Left ventricle myocardium inferior (tissue), 1 donor: ENCODE measurements at regions not wholly inside any gene's neighbourhood (a gene's known extent, or its start where the extent isn't known, plus 50 kb on each side); places are given as distances from the start of the nearest gene placed in this dataset.

Source experiments
- DNase-seq: peaks from one replicate; pipeline ENCODE4 v3.0.0-alpha.2; 2020
- H3K27ac ChIP-seq: fragments of 200-600 bp; replicated peaks from 2 replicates; pipeline ENCODE4 v1.8.0; 2021
- H3K27me3 ChIP-seq: fragments of 200-600 bp; 2 replicates; pipeline ENCODE4 v1.8.0; 2021; ENCODE audit warnings: low read depth
- H3K36me3 ChIP-seq: fragments of 200-600 bp; 2 replicates; pipeline ENCODE4 v1.8.0; 2021
- H3K4me1 ChIP-seq: fragments of 200-600 bp; 2 replicates; pipeline ENCODE4 v1.8.0; 2021
- H3K4me3 ChIP-seq: fragments of 200-600 bp; 2 replicates; pipeline ENCODE4 v1.8.0; 2021; ENCODE audit warnings: mild to moderate bottlenecking, moderate library complexity
- H3K9me3 ChIP-seq: fragments of 200-600 bp; replicated peaks from 2 replicates; pipeline ENCODE4 v1.8.0; 2021
- intact Hi-C: fragments of 100-400 bp; cut with micrococcal nuclease; formaldehyde crosslinking; loops from one replicate; pipeline ENCODE4 v1.11.0; 2022
- TF ChIP-seq, protein P1 (sequence below): fragments of 200-600 bp; IDR thresholded peaks from 2 replicates; pipeline ENCODE4 v1.8.0; 2021; ENCODE audit warnings: antibody characterized with exemption, mild to moderate bottlenecking, borderline replicate concordance
- donor health status: DM: no; HTN: yes; CAD: no; lungs with severe emphysema.

DNA sequence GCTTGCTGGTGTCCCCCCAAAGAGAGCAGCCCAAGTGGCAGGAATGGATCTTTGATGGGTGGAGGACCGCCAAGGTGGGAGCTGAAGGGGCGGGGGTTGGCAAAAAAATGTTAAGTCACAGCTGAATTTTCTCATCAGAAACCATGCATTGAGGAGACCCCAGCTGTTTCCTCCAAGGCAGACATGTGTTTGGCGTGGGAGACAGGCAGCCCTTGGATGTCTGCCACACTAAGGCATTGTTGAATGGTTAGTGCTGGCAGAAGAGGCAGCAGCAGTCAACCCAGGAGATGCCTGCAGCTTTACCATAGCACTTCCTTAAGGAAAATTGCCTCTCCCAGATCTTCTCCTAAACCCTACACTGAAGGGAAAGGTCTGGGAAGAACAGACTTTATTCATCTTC, 394.9 kb upstream of the CD180 start:
- intact Hi-C loops: no loop called here
- Histone ChIP-seq H3K27ac (no peak overlapping the region), H3K9me3 (no peaks in the 10 kb centered on the region), H3K4me1 (peaks cover 6% of the 10 kb centered on the region), H3K4me3 (no peak overlapping the region), H3K27me3 (no peaks in the 10 kb centered on the region), H3K36me3 (no peaks in the 10 kb centered on the region)
- TF ChIP-seq, protein P1, sequence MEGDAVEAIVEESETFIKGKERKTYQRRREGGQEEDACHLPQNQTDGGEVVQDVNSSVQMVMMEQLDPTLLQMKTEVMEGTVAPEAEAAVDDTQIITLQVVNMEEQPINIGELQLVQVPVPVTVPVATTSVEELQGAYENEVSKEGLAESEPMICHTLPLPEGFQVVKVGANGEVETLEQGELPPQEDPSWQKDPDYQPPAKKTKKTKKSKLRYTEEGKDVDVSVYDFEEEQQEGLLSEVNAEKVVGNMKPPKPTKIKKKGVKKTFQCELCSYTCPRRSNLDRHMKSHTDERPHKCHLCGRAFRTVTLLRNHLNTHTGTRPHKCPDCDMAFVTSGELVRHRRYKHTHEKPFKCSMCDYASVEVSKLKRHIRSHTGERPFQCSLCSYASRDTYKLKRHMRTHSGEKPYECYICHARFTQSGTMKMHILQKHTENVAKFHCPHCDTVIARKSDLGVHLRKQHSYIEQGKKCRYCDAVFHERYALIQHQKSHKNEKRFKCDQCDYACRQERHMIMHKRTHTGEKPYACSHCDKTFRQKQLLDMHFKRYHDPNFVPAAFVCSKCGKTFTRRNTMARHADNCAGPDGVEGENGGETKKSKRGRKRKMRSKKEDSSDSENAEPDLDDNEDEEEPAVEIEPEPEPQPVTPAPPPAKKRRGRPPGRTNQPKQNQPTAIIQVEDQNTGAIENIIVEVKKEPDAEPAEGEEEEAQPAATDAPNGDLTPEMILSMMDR: no peak
- no peak for DNase-seq

DNA sequence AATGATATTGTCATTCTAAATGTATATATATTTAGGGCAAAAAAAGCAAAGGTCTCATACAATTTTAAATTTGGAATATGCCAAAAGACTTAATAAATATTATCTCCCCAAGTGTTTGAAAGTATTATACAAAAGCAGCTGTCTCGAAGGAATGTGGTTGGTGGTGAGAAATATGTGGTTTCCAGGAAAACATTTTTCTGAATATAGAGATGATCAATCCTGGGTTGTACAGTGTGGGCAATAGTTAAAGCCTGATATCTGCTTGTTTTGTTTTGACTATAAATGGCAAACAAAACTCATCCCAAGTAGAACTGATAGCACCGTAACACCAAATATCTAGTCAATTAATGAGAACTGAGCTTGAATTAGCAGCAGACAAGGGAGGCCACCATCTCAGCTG, 391.8 kb upstream of the CD180 start:
- intact Hi-C loops: no loop called here
- no peak for DNase-seq
- TF ChIP-seq, protein P1: no peak

DNA sequence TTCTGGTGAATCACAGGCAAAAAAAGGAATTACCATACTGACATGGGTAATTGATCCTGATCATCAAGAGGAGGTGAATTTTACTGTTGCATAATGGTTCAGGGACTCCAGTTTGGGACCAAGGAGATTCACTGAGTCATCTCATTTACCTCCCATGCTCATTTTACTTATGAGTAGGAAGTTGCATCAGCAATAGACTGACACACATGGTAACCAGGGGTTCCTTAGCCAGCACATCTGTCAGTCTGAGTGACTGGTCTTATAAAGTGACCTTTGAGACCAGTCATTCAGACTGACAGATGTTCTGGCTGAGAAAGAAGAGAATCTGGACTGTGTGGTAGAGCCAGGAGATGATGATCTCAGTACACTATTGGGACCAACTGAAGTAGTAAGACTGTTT, 384.6 kb upstream of the CD180 start:
- TF ChIP-seq, protein P1: no peak
- no peak overlapping the region for H3K4me3 ChIP-seq
- no peaks in the 10 kb centered on the region for H3K27me3 ChIP-seq
- no peaks in the 10 kb centered on the region for H3K36me3 ChIP-seq
- H3K9me3 ChIP-seq: peaks cover 16% of the 10 kb centered on the region
- peaks cover 9% of the 10 kb centered on the region for H3K4me1 ChIP-seq
- intact Hi-C loops: no loop called here
- no peak overlapping the region for H3K27ac ChIP-seq
- DNase-seq: no peak

More for the DNA sequence above, 391.8 kb upstream of the CD180 start:
- Histone ChIP-seq H3K36me3 (no peaks in the 10 kb centered on the region), H3K9me3 (peaks cover 13% of the 10 kb centered on the region), H3K27me3 (no peaks in the 10 kb centered on the region), H3K4me1 (peaks cover 6% of the 10 kb centered on the region), H3K4me3 (no peak overlapping the region), H3K27ac (no peak overlapping the region)

DNA sequence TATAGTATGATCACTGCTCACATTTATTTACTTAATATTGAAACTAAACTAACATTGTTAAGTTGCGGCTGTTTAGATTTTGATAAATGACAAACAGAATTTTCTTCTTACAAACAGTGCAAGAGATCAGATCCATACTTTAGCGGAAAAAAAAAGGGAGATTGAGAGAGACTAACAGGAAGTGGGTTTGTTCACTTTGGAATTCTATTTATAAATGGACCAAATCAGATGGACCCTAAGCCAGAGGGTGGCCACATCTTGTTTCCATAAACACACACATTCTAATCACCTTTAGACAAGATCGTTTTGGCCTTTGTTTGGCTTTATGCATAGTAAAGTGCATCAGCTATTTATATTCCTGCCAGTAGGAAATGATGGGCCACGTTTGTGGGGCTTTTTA, 381.4 kb upstream of the CD180 start:
- intact Hi-C loops: no loop called here
- no peak overlapping the region for H3K27ac ChIP-seq
- TF ChIP-seq, protein P1: no peak

DNA sequence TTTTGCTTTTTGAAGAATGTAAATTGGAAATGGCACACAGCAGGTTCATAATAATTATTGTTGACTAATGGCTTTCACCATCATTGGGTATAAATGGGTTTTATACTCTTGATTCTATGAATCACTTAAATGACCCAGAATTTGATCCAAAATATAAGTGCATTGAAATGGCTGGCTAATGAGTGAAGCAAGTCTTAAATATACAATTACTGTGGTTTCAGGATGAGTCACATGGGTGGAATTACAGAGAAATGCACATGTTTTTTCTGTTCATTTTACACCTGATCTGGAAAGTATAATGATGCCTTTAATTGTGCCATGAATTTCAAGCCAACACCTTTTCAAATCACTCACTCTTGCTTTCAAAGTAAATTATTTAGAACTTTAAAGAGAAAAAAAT, 380.8 kb upstream of the CD180 start:
- intact Hi-C loops: no loop called here
- Histone ChIP-seq H3K27me3 (no peaks in the 10 kb centered on the region), H3K9me3 (peaks cover 21% of the 10 kb centered on the region), H3K36me3 (no peaks in the 10 kb centered on the region), H3K4me3 (no peak overlapping the region), H3K27ac (no peak overlapping the region), H3K4me1 (peaks cover 9% of the 10 kb centered on the region)
- DNase-seq: no peak
- TF ChIP-seq, protein P1: no peak

More for the DNA sequence above, 381.4 kb upstream of the CD180 start:
- Histone ChIP-seq H3K4me1 (peaks cover 9% of the 10 kb centered on the region), H3K4me3 (no peak overlapping the region), H3K27me3 (no peaks in the 10 kb centered on the region), H3K36me3 (no peaks in the 10 kb centered on the region), H3K9me3 (peaks cover 16% of the 10 kb centered on the region)
- no peak for DNase-seq

DNA sequence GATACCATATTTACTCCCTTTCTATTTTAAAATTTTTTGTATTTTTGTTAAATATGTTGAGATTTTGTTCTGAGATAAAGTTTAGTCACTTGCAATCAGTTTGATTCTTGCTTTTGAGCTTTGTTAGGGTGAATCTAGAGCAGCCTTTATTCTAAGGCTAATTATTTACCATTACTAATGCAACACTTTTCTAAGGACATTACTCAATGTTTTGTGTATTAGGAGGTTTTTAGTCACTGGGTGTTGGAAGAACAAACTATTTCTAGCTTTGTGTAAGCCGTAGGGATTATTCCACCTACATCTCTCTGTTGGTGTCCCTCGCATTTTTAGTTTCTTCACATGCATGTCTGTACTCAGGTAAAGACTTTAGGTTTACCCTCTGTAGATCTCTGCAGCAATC, 379.5 kb upstream of the CD180 start:
- H3K4me3 ChIP-seq: no peak overlapping the region
- intact Hi-C loops: no loop called here
- no peak for DNase-seq
- H3K27me3 ChIP-seq: no peaks in the 10 kb centered on the region
- H3K27ac ChIP-seq: no peak overlapping the region
- no peaks in the 10 kb centered on the region for H3K36me3 ChIP-seq
- peaks cover 9% of the 10 kb centered on the region for H3K4me1 ChIP-seq
- TF ChIP-seq, protein P1: no peak
- H3K9me3 ChIP-seq: peaks cover 21% of the 10 kb centered on the region
